Neural cell (in vitro differentiated cells): ENCODE measurements at regions not wholly inside any gene's neighbourhood (a gene's known extent, or its start where the extent isn't known, plus 50 kb on each side); places are given as distances from the start of the nearest gene placed in this dataset.

Experiments
- H2AFZ ChIP-seq: fragments of 200-600, 300-800 bp; sonication (generic), shearing (Covaris generic); 2 replicates; pipeline ENCODE4 v1.6.0; 2014; ENCODE audit warnings: low read depth, mild to moderate bottlenecking, antibody characterized with exemption, low read length, moderate library complexity
- H3F3A ChIP-seq: fragments of 200-600 bp; shearing (Covaris generic); 2 replicates; pipeline ENCODE4 v1.6.1; 2016; ENCODE audit warnings: mild to moderate bottlenecking, moderate library complexity, mixed read lengths, antibody characterized with exemption, low read length; ENCODE audit not compliant: insufficient read depth, poor library complexity, severe bottlenecking
- H3K27ac ChIP-seq: fragments of 200-600, 300-800 bp; sonication (generic), shearing (Covaris generic); 2 replicates; pipeline ENCODE4 v1.5.1; 2014; ENCODE audit warnings: mild to moderate bottlenecking, low read length, moderate library complexity
- H3K27me3 ChIP-seq: fragments of 300-800, 200-600 bp; sonication (generic), shearing (Covaris generic); 2 replicates; pipeline ENCODE4 v1.6.0; 2014; ENCODE audit warnings: mild to moderate bottlenecking, low read depth, low read length, moderate library complexity; ENCODE audit not compliant: insufficient read depth
- H3K36me3 ChIP-seq: fragments of 300-800, 200-600 bp; sonication (generic), shearing (Covaris generic); 2 replicates; pipeline ENCODE4 v1.5.1; 2014; ENCODE audit warnings: mild to moderate bottlenecking, antibody characterized with exemption, low read length, moderate library complexity; ENCODE audit not compliant: insufficient read depth
- H3K4me2 ChIP-seq: fragments of 300-800, 200-600 bp; sonication (generic), shearing (Covaris generic); 2 replicates; pipeline ENCODE4 v1.6.0; 2014; ENCODE audit warnings: mild to moderate bottlenecking, low read length
- H3K4me3 ChIP-seq: fragments of 300-800, 200-600 bp; sonication (generic), shearing (Covaris generic); 2 replicates; pipeline ENCODE4 v1.5.1; 2014; ENCODE audit warnings: mild to moderate bottlenecking, low read length, moderate library complexity
- H3K79me2 ChIP-seq: fragments of 200-600 bp; shearing (Covaris generic); replicated peaks from 2 replicates; pipeline ENCODE4 v1.6.0; 2014; ENCODE audit warnings: mild to moderate bottlenecking, low read length, moderate library complexity; ENCODE audit not compliant: insufficient read depth
- H3K9ac ChIP-seq: fragments of 300-800, 200-600 bp; sonication (generic), shearing (Covaris generic); 2 replicates; pipeline ENCODE4 v1.6.1; 2016; ENCODE audit warnings: mild to moderate bottlenecking, low read length, mixed read lengths
- H3K9me2 ChIP-seq: fragments of 200-600 bp; shearing (Covaris generic); 2 replicates; pipeline ENCODE4 v1.6.1; 2016; ENCODE audit warnings: mild to moderate bottlenecking, low read length, mixed read lengths; ENCODE audit not compliant: insufficient read depth
- H3K9me3 ChIP-seq: fragments of 200-600, 300-800 bp; sonication (generic), shearing (Covaris generic); 2 replicates; pipeline ENCODE4 v1.6.1; 2016; ENCODE audit warnings: mild to moderate bottlenecking, mixed run types, low read length, moderate library complexity, mixed read lengths
- H4K20me1 ChIP-seq: fragments of 200-600 bp; shearing (Covaris generic); 2 replicates; pipeline ENCODE4 v1.6.1; 2016; ENCODE audit warnings: mild to moderate bottlenecking, mixed run types; ENCODE audit not compliant: insufficient read depth
- EP300 ChIP-seq: fragments of 450-650 bp; conservative IDR thresholded peaks from 2 replicates; pipeline ENCODE4 v1.6.1; 2014; ENCODE audit warnings: antibody characterized with exemption, mild to moderate bottlenecking, moderate library complexity; ENCODE audit not compliant: poor library complexity, severe bottlenecking
- EZH2 ChIP-seq: fragments of 200-600, 300-800 bp; shearing (Covaris generic), sonication (generic); IDR thresholded peaks from 2 replicates; pipeline ENCODE4 v1.6.1; 2014; ENCODE audit warnings: antibody characterized with exemption, low read length, borderline replicate concordance, mild to moderate bottlenecking; ENCODE audit not compliant: insufficient read depth, poor library complexity, severe bottlenecking
- MXI1 ChIP-seq: fragments of 450-650 bp; conservative IDR thresholded peaks from 2 replicates; pipeline ENCODE4 v1.6.1; 2014; ENCODE audit warnings: antibody characterized with exemption, mild to moderate bottlenecking; ENCODE audit not compliant: poor library complexity, severe bottlenecking
- POLR2AphosphoS5 ChIP-seq: IDR thresholded peaks from 2 replicates; pipeline ENCODE4 v1.6.1; 2012
- RAD21 ChIP-seq: fragments of 450-650 bp; conservative IDR thresholded peaks from 2 replicates; pipeline ENCODE4 v1.6.1; 2014; ENCODE audit warnings: antibody characterized with exemption, mild to moderate bottlenecking, moderate library complexity
- SMC3 ChIP-seq: fragments of 450-650 bp; conservative IDR thresholded peaks from 2 replicates; pipeline ENCODE4 v1.6.1; 2014; ENCODE audit warnings: antibody characterized with exemption, mild to moderate bottlenecking, moderate library complexity; ENCODE audit not compliant: poor library complexity
- TAF1 ChIP-seq: IDR thresholded peaks from 2 replicates; pipeline ENCODE4 v1.6.1; 2012; ENCODE audit warnings: low read depth
- TF ChIP-seq, protein P1 (sequence below): fragments of 450-650 bp; IDR thresholded peaks from 2 replicates; pipeline ENCODE4 v1.5.1; 2014; ENCODE audit warnings: antibody characterized with exemption, mild to moderate bottlenecking, moderate library complexity; ENCODE audit not compliant: poor library complexity, severe bottlenecking
- TF ChIP-seq, protein P2 (sequence below): IDR thresholded peaks from 2 replicates; pipeline ENCODE4 v1.6.1; 2012; ENCODE audit warnings: borderline replicate concordance

DNA sequence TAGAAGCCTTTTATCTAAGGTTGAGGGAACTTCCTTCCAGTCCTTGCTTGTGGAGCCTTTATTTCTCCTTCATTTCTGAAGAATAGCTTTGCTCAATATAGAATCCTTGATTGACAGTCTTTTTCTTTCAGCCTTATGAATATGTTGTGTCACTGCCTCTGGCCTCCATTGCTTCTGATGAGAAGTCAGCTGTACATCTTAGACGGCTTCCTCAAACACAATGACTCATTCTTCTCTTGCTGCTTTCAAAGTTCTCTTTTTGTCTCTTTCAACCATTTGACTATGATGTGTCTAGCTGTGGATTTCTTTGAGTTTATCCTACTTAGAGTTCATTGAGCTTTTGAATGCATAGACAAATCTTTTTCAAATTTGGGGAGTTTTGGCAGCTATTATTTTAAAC, 893.2 kb downstream of the BRD1 start:
- Histone ChIP-seq H3K9me2 (no peaks in the 10 kb centered on the region), H3K36me3 (no peaks in the 10 kb centered on the region), H3K9ac (no peak overlapping the region), H3K9me3 (peaks cover 6% of the 10 kb centered on the region), H3K27me3 (no peaks in the 10 kb centered on the region), H3K4me2 (no peak overlapping the region), H2AFZ (no peak overlapping the region), H3K79me2 (no peaks in the 10 kb centered on the region), H3K27ac (no peak overlapping the region), H3F3A (no peaks in the 10 kb centered on the region), H4K20me1 (no peaks in the 10 kb centered on the region), H3K4me3 (no peak overlapping the region)
- TF ChIP-seq MXI1 (no peak), TAF1 (no peak), POLR2AphosphoS5 (no peak), EP300 (no peak), SMC3 (no peak), EZH2 (no peak)
- TF ChIP-seq, protein P1, sequence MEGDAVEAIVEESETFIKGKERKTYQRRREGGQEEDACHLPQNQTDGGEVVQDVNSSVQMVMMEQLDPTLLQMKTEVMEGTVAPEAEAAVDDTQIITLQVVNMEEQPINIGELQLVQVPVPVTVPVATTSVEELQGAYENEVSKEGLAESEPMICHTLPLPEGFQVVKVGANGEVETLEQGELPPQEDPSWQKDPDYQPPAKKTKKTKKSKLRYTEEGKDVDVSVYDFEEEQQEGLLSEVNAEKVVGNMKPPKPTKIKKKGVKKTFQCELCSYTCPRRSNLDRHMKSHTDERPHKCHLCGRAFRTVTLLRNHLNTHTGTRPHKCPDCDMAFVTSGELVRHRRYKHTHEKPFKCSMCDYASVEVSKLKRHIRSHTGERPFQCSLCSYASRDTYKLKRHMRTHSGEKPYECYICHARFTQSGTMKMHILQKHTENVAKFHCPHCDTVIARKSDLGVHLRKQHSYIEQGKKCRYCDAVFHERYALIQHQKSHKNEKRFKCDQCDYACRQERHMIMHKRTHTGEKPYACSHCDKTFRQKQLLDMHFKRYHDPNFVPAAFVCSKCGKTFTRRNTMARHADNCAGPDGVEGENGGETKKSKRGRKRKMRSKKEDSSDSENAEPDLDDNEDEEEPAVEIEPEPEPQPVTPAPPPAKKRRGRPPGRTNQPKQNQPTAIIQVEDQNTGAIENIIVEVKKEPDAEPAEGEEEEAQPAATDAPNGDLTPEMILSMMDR = no peak

DNA sequence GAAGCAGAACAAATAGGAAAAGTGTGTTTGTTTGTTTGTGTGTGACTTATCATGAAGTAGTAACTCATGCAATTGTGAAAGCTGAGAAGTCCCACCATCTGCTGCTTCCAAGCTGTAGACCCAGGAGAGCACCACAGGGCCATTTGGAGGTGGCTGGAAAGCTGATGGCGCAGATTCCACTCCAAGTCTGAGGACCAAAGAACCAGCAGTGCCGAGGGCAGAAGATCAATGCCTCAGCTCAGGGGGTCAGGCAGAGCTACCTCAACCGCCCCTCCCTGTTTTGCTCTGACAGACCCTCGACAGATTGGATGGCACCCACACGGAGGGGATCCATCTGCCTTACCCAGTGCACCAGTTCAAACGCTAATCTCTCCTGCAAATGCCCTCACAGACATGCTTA, 896.2 kb downstream of the BRD1 start:
- TF ChIP-seq, protein P1 = no peak
- TF ChIP-seq, protein P2, sequence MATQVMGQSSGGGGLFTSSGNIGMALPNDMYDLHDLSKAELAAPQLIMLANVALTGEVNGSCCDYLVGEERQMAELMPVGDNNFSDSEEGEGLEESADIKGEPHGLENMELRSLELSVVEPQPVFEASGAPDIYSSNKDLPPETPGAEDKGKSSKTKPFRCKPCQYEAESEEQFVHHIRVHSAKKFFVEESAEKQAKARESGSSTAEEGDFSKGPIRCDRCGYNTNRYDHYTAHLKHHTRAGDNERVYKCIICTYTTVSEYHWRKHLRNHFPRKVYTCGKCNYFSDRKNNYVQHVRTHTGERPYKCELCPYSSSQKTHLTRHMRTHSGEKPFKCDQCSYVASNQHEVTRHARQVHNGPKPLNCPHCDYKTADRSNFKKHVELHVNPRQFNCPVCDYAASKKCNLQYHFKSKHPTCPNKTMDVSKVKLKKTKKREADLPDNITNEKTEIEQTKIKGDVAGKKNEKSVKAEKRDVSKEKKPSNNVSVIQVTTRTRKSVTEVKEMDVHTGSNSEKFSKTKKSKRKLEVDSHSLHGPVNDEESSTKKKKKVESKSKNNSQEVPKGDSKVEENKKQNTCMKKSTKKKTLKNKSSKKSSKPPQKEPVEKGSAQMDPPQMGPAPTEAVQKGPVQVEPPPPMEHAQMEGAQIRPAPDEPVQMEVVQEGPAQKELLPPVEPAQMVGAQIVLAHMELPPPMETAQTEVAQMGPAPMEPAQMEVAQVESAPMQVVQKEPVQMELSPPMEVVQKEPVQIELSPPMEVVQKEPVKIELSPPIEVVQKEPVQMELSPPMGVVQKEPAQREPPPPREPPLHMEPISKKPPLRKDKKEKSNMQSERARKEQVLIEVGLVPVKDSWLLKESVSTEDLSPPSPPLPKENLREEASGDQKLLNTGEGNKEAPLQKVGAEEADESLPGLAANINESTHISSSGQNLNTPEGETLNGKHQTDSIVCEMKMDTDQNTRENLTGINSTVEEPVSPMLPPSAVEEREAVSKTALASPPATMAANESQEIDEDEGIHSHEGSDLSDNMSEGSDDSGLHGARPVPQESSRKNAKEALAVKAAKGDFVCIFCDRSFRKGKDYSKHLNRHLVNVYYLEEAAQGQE = no peak
- TF ChIP-seq SMC3 (no peak), RAD21 (no peak), POLR2AphosphoS5 (no peak)
- Histone ChIP-seq H3K9ac (no peak overlapping the region), H3K9me2 (no peaks in the 10 kb centered on the region), H3K79me2 (no peaks in the 10 kb centered on the region), H3K4me3 (no peak overlapping the region), H2AFZ (no peak overlapping the region), H3K27ac (no peak overlapping the region), H4K20me1 (no peaks in the 10 kb centered on the region), H3K36me3 (no peaks in the 10 kb centered on the region), H3K9me3 (peaks cover 5% of the 10 kb centered on the region), H3K4me2 (no peak overlapping the region), H3K27me3 (no peaks in the 10 kb centered on the region), H3F3A (no peaks in the 10 kb centered on the region)
